GM23338 (cell line): ENCODE measurements at regions not wholly inside any gene's neighbourhood (a gene's known extent, or its start where the extent isn't known, plus 50 kb on each side); places are given as distances from the start of the nearest gene placed in this dataset.

Source experiments
- ATAC-seq: fragments of 200-7000 bp; cut with Tn5 transposase; 3 replicates; pipeline ENCODE4 v1.9.1; 2020
- DNase-seq: peaks from one replicate; pipeline ENCODE4 v3.0.0-alpha.2; 2015; ENCODE audit warnings: low spot score
- H2AFZ ChIP-seq: fragments of 200-600 bp; sonication (generic); 2 replicates; pipeline ENCODE4 v1.8.0; 2016; ENCODE audit warnings: antibody characterized with exemption, mild to moderate bottlenecking, moderate library complexity
- H3F3A ChIP-seq: fragments of 200-600 bp; sonication (generic); replicated peaks from 2 replicates; pipeline ENCODE4 v1.8.0; 2017; ENCODE audit warnings: antibody characterized with exemption, mixed run types, low read depth
- H3K27ac ChIP-seq: fragments of 200-600 bp; sonication (generic); 2 replicates; pipeline ENCODE4 v1.6.1; 2016; ENCODE audit warnings: low read depth
- H3K27me3 ChIP-seq: fragments of 200-600 bp; sonication (generic); 2 replicates; pipeline ENCODE4 v1.8.0; 2016; ENCODE audit warnings: mild to moderate bottlenecking, mixed run types, moderate library complexity; ENCODE audit not compliant: insufficient read depth
- H3K36me3 ChIP-seq: fragments of 200-600 bp; sonication (generic); 2 replicates; pipeline ENCODE4 v1.8.0; 2016; ENCODE audit warnings: mild to moderate bottlenecking; ENCODE audit not compliant: insufficient read depth
- H3K4me1 ChIP-seq: fragments of 200-600 bp; sonication (generic); 2 replicates; pipeline ENCODE4 v1.8.0; 2016; ENCODE audit warnings: mild to moderate bottlenecking, moderate library complexity; ENCODE audit not compliant: insufficient read depth
- H3K4me2 ChIP-seq: fragments of 200-600 bp; sonication (generic); 2 replicates; pipeline ENCODE4 v1.7.1; 2017; ENCODE audit warnings: mixed run types
- H3K4me3 ChIP-seq: fragments of 200-600 bp; sonication (generic); 2 replicates; pipeline ENCODE4 v1.6.1; 2016; ENCODE audit warnings: mixed run types
- H3K79me2 ChIP-seq: fragments of 200-600 bp; sonication (generic); replicated peaks from 2 replicates; pipeline ENCODE4 v1.8.0; 2017; ENCODE audit warnings: mild to moderate bottlenecking; ENCODE audit not compliant: insufficient read depth
- H3K9me2 ChIP-seq: fragments of 200-600 bp; sonication (generic); 2 replicates; pipeline ENCODE4 v1.8.0; 2017; ENCODE audit not compliant: insufficient read depth
- H4K20me1 ChIP-seq: fragments of 200-600 bp; sonication (generic); replicated peaks from 2 replicates; pipeline ENCODE4 v1.8.0; 2017; ENCODE audit warnings: mild to moderate bottlenecking; ENCODE audit not compliant: insufficient read depth
- H3K27ac Mint-ChIP-seq: 2 replicates; pipeline ENCODE4 v1.8.0; 2020; ENCODE audit warnings: inconsistent platforms, mild to moderate bottlenecking, moderate library complexity, mixed read lengths
- H3K27me3 Mint-ChIP-seq: 3 replicates; pipeline ENCODE4 v1.8.0; 2022; ENCODE audit warnings: low read depth, mild to moderate bottlenecking, moderate library complexity, mixed read lengths, inconsistent platforms; ENCODE audit not compliant: insufficient read depth, poor library complexity
- H3K36me3 Mint-ChIP-seq: 3 replicates; pipeline ENCODE4 v1.8.0; 2021; ENCODE audit warnings: low read depth, mild to moderate bottlenecking, inconsistent platforms, moderate library complexity, mixed read lengths
- H3K4me1 Mint-ChIP-seq: 3 replicates; pipeline ENCODE4 v1.8.0; 2020; ENCODE audit warnings: mild to moderate bottlenecking, inconsistent platforms, mixed read lengths
- H3K4me3 Mint-ChIP-seq: 3 replicates; pipeline ENCODE4 v1.8.0; 2021; ENCODE audit warnings: moderate library complexity, mild to moderate bottlenecking, inconsistent platforms, mixed read lengths
- H3K9me3 Mint-ChIP-seq: 3 replicates; pipeline ENCODE4 v1.8.0; 2020; ENCODE audit warnings: moderate library complexity, mild to moderate bottlenecking, inconsistent platforms, mixed read lengths
- CREB1 ChIP-seq: fragments of 250-450 bp; sonication (Bioruptor Pico); IDR thresholded peaks from 2 replicates; pipeline ENCODE4 v1.5.0; 2020; ENCODE audit warnings: low read depth, mild to moderate bottlenecking, moderate library complexity
- ETS1 ChIP-seq: IDR thresholded peaks from 2 replicates; pipeline ENCODE4 v1.6.1; 2016; ENCODE audit warnings: antibody characterized with exemption
- EZH2phosphoT487 ChIP-seq: fragments of 200-600 bp; sonication (generic); IDR thresholded peaks from one replicate; pipeline ENCODE4 v1.8.1; 2018; ENCODE audit warnings: antibody characterized with exemption; ENCODE audit not compliant: unreplicated experiment
- JUNB ChIP-seq: IDR thresholded peaks from one replicate; pipeline ENCODE4 v1.6.1; 2016; ENCODE audit warnings: antibody characterized with exemption; ENCODE audit not compliant: unreplicated experiment
- POLR2AphosphoS5 ChIP-seq: IDR thresholded peaks from 2 replicates; pipeline ENCODE4 v1.6.1; 2016; ENCODE audit warnings: antibody characterized with exemption, low read depth
- STAT1 ChIP-seq: IDR thresholded peaks from one replicate; pipeline ENCODE4 v1.6.1; 2016; ENCODE audit warnings: antibody characterized with exemption; ENCODE audit not compliant: unreplicated experiment
- ZNF114 ChIP-seq: fragments of 250-450 bp; sonication (Bioruptor Pico); IDR thresholded peaks from 2 replicates; pipeline ENCODE4 v1.5.0; 2020; ENCODE audit warnings: mild to moderate bottlenecking, moderate library complexity
- ZNF331 ChIP-seq: fragments of 250-450 bp; sonication (Bioruptor Pico); IDR thresholded peaks from 2 replicates; pipeline ENCODE4 v1.5.0; 2020; ENCODE audit warnings: low read depth, mild to moderate bottlenecking, moderate library complexity
- TF ChIP-seq, protein P1 (sequence below): fragments of 250-450 bp; sonication (Bioruptor Pico); IDR thresholded peaks from 2 replicates; pipeline ENCODE4 v1.5.0; 2020; ENCODE audit warnings: mild to moderate bottlenecking, moderate library complexity

DNA sequence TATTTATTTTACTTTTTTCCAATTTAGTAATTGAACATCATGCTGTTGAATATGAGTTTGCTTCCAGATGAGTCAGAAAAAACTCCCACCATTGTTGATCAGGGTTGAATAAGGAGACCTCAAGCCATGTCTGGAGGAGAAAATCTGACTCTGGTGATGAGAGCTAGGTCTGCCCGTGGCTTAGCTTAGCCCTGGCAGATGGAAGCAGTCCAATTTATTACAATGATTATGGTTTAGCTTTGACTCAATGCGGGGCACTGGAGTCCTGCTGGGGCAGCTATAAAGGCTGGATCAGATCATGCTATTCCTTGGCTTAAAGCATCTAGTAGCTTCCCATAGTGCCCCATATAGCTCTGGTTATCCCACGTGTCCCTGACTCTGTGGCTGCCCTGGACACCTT, 506.5 kb downstream of the MN1 start:
- H3K9me3 Mint-ChIP-seq: no peaks in the 10 kb centered on the region
- Histone ChIP-seq H3K27ac (no peak overlapping the region), H4K20me1 (no peaks in the 10 kb centered on the region), H3K36me3 (no peaks in the 10 kb centered on the region), H3F3A (no peaks in the 10 kb centered on the region), H3K4me2 (no peak overlapping the region), H3K27me3 (peaks cover 5% of the 10 kb centered on the region; the same call in 1 of the 2 replicates), H3K9me2 (no peaks in the 10 kb centered on the region), H3K4me1 (peaks cover 37% of the 10 kb centered on the region), H3K79me2 (no peaks in the 10 kb centered on the region), H2AFZ (no peak overlapping the region), H3K4me3 (no peak overlapping the region)
- TF ChIP-seq POLR2AphosphoS5 (no peak), ZNF331 (CRISPR knock-in tag) (no peak), STAT1 (no peak), ETS1 (no peak), CREB1 (no peak), EZH2phosphoT487 (no peak), ZNF114 (CRISPR knock-in tag) (no peak), JUNB (no peak)
- TF ChIP-seq, protein P1, sequence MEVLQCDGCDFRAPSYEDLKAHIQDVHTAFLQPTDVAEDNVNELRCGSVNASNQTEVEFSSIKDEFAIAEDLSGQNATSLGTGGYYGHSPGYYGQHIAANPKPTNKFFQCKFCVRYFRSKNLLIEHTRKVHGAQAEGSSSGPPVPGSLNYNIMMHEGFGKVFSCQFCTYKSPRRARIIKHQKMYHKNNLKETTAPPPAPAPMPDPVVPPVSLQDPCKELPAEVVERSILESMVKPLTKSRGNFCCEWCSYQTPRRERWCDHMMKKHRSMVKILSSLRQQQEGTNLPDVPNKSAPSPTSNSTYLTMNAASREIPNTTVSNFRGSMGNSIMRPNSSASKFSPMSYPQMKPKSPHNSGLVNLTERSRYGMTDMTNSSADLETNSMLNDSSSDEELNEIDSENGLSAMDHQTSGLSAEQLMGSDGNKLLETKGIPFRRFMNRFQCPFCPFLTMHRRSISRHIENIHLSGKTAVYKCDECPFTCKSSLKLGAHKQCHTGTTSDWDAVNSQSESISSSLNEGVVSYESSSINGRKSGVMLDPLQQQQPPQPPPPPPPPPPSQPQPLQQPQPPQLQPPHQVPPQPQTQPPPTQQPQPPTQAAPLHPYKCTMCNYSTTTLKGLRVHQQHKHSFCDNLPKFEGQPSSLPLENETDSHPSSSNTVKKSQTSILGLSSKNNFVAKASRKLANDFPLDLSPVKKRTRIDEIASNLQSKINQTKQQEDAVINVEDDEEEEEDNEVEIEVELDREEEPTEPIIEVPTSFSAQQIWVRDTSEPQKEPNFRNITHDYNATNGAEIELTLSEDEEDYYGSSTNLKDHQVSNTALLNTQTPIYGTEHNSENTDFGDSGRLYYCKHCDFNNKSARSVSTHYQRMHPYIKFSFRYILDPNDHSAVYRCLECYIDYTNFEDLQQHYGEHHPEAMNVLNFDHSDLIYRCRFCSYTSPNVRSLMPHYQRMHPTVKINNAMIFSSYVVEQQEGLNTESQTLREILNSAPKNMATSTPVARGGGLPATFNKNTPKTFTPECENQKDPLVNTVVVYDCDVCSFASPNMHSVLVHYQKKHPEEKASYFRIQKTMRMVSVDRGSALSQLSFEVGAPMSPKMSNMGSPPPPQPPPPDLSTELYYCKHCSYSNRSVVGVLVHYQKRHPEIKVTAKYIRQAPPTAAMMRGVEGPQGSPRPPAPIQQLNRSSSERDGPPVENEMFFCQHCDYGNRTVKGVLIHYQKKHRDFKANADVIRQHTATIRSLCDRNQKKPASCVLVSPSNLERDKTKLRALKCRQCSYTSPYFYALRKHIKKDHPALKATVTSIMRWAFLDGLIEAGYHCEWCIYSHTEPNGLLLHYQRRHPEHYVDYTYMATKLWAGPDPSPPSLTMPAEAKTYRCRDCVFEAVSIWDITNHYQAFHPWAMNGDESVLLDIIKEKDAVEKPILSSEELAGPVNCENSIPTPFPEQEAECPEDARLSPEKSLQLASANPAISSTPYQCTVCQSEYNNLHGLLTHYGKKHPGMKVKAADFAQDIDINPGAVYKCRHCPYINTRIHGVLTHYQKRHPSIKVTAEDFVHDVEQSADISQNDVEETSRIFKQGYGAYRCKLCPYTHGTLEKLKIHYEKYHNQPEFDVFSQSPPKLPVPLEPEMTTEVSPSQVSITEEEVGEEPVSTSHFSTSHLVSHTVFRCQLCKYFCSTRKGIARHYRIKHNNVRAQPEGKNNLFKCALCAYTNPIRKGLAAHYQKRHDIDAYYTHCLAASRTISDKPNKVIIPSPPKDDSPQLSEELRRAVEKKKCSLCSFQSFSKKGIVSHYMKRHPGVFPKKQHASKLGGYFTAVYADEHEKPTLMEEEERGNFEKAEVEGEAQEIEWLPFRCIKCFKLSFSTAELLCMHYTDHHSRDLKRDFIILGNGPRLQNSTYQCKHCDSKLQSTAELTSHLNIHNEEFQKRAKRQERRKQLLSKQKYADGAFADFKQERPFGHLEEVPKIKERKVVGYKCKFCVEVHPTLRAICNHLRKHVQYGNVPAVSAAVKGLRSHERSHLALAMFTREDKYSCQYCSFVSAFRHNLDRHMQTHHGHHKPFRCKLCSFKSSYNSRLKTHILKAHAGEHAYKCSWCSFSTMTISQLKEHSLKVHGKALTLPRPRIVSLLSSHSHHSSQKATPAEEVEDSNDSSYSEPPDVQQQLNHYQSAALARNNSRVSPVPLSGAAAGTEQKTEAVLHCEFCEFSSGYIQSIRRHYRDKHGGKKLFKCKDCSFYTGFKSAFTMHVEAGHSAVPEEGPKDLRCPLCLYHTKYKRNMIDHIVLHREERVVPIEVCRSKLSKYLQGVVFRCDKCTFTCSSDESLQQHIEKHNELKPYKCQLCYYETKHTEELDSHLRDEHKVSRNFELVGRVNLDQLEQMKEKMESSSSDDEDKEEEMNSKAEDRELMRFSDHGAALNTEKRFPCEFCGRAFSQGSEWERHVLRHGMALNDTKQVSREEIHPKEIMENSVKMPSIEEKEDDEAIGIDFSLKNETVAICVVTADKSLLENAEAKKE (CRISPR knock-in tag): no peak
- H3K27ac Mint-ChIP-seq: no peak overlapping the region
- no peak overlapping the region for H3K4me3 Mint-ChIP-seq
- no peaks in the 10 kb centered on the region for H3K36me3 Mint-ChIP-seq
- ATAC-seq (no peak), DNase-seq (no peak)
- H3K27me3 Mint-ChIP-seq: peaks cover 16% of the 10 kb centered on the region
- peaks cover 50% of the 10 kb centered on the region for H3K4me1 Mint-ChIP-seq
